Renal cortex interstitium (tissue), 11 donors: ENCODE measurements at regions not wholly inside any gene's neighbourhood (a gene's known extent, or its start where the extent isn't known, plus 50 kb on each side); places are given as distances from the start of the nearest gene placed in this dataset.

ENCODE experiments used
- DNase-seq, 11 donors: peaks; one replicate each; pipeline ENCODE4 v3.0.0-alpha.2; 2013; ENCODE audit warnings: low read depth in 9 of 11, low spot score in 4 of 11; ENCODE audit errors: extremely low read depth in 1 of 11

GRCh38 chr15:96218623-96219455 is 111.7 kb upstream of the NR2F2 start:
- DNase-seq, result no peak

- no peak for DNase-seq
Observed at GRCh38 chr15:96219681-96220080, 110.8 kb upstream of the NR2F2 start.

- DNase-seq, result no peak
Observed at GRCh38 chr15:96220657-96221056, 109.8 kb upstream of the NR2F2 start.

- DNase-seq, result no peak
Observed at GRCh38 chr15:96222981-96223380, 107.5 kb upstream of the NR2F2 start.

- DNase-seq, result no peak
Observed at GRCh38 chr15:96223939-96224338, 106.6 kb upstream of the NR2F2 start.

GRCh38 chr15:96225642-96226259 is 104.7 kb upstream of the NR2F2 start:
- DNase-seq, result no peak

GRCh38 chr15:96230526-96231181 is 99.8 kb upstream of the NR2F2 start:
- DNase-seq, result no peak

- no peak for DNase-seq
Observed at GRCh38 chr15:96232335-96232734, 98.2 kb upstream of the NR2F2 start.

GRCh38 chr15:96234109-96234892 is 96.2 kb upstream of the NR2F2 start:
- DNase-seq, result no peak

- no peak for DNase-seq
Observed at GRCh38 chr15:96237002-96237401, 93.5 kb upstream of the NR2F2 start.

GRCh38 chr15:96242761-96243160 is 87.7 kb upstream of the NR2F2 start:
- DNase-seq, result no peak

- DNase-seq, result no peak
Observed at GRCh38 chr15:96243701-96244100, 86.8 kb upstream of the NR2F2 start.

- no peak for DNase-seq
Observed at GRCh38 chr15:96245252-96245651, 85.2 kb upstream of the NR2F2 start.

- no peak for DNase-seq
Observed at GRCh38 chr15:96246057-96246456, 84.4 kb upstream of the NR2F2 start.

GRCh38 chr15:96247621-96248305 is 82.7 kb upstream of the NR2F2 start:
- no peak for DNase-seq

GRCh38 chr15:96252148-96252547 is 78.4 kb upstream of the NR2F2 start:
- no peak for DNase-seq

GRCh38 chr15:96253006-96253747 is 77.3 kb upstream of the NR2F2 start:
- no peak for DNase-seq

GRCh38 chr15:96254173-96254572 is 76.3 kb upstream of the NR2F2 start:
- no peak for DNase-seq
